GM18861 (cell line): ENCODE measurements at regions not wholly inside any gene's neighbourhood (a gene's known extent, or its start where the extent isn't known, plus 50 kb on each side); places are given as distances from the start of the nearest gene placed in this dataset.
"Not testable (repeated sequence)": the region's sequence is repeated elsewhere in the genome, so short reads cannot be mapped to it uniquely, and the experiment has no call there.

Source experiments
- ATAC-seq: cut with Tn5 transposase; IDR thresholded peaks from one replicate; pipeline ENCODE4 v1.9.1; 2021; ENCODE audit not compliant: unreplicated experiment

GRCh38 chr14:106062502-106063272, 536.3 kb downstream of the TMEM121 start:
- ATAC-seq, result no peak

- no peak for ATAC-seq
Measured at GRCh38 chr14:106067935-106068334, 541.6 kb downstream of the TMEM121 start.

- ATAC-seq, result no peak
Measured at GRCh38 chr14:106069804-106070625, 543.6 kb downstream of the TMEM121 start.

- no peak for ATAC-seq
Measured at GRCh38 chr14:106080922-106081321, 554.5 kb downstream of the TMEM121 start.

GRCh38 chr14:106081721-106082120, 555.3 kb downstream of the TMEM121 start:
- not testable (repeated sequence) for ATAC-seq

- no peak for ATAC-seq
Measured at GRCh38 chr14:106083082-106083481, 556.7 kb downstream of the TMEM121 start.

GRCh38 chr14:106087837-106088236, 561.5 kb downstream of the TMEM121 start:
- no peak for ATAC-seq

GRCh38 chr14:106088860-106089259, 562.5 kb downstream of the TMEM121 start:
- not testable (repeated sequence) for ATAC-seq

GRCh38 chr14:106094654-106095189, 568.3 kb downstream of the TMEM121 start:
- ATAC-seq, result no peak

GRCh38 chr14:106107703-106108102, 581.3 kb downstream of the TMEM121 start:
- no peak for ATAC-seq

- ATAC-seq, result no peak
Measured at GRCh38 chr14:106109337-106109736, 583.0 kb downstream of the TMEM121 start.

GRCh38 chr14:106115401-106115800, 589.0 kb downstream of the TMEM121 start:
- no peak for ATAC-seq

GRCh38 chr14:106116339-106116930, 590.1 kb downstream of the TMEM121 start:
- not testable (repeated sequence) for ATAC-seq

- no peak for ATAC-seq
Measured at GRCh38 chr14:106120101-106120500, 593.7 kb downstream of the TMEM121 start.

- no peak for ATAC-seq
Measured at GRCh38 chr14:106129274-106129673, 602.9 kb downstream of the TMEM121 start.

GRCh38 chr14:106129904-106130661, 603.7 kb downstream of the TMEM121 start:
- ATAC-seq, result not testable (repeated sequence)

GRCh38 chr14:106133126-106133525, 606.7 kb downstream of the TMEM121 start:
- not testable (repeated sequence) for ATAC-seq

- no peak for ATAC-seq
Measured at GRCh38 chr14:106134886-106135285, 608.5 kb downstream of the TMEM121 start.

- ATAC-seq, result no peak
Measured at GRCh38 chr14:106141242-106142220, 615.1 kb downstream of the TMEM121 start.
